IPS-NIHi11 (cell line): ENCODE measurements at regions not wholly inside any gene's neighbourhood (a gene's known extent, or its start where the extent isn't known, plus 50 kb on each side); places are given as distances from the start of the nearest gene placed in this dataset.

ENCODE experiments used
- DNase-seq: peaks from one replicate; pipeline ENCODE4 v3.0.0; 2012; ENCODE audit warnings: mixed read lengths, low spot score

DNA sequence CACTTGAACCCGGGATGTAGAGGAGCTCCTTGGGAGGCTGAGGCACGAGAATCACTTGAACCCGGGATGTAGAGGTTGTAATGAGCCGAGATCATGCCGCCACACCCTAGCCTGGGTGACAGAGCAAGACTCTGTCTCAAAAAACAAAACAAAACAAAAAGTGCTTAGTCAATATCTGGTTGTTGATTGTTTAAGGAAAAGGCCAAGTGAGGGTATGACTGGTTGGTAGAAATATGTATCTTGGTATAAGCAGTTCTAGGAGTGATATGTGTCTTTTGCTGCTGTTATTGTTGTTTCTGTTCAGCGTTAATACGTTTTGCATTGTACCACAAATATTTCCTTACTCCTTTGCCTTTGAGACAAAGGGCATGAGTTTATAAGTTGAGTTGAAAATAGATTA is 210.7 kb upstream of the DMRT1 start:
- DNase-seq, result no peak

DNA sequence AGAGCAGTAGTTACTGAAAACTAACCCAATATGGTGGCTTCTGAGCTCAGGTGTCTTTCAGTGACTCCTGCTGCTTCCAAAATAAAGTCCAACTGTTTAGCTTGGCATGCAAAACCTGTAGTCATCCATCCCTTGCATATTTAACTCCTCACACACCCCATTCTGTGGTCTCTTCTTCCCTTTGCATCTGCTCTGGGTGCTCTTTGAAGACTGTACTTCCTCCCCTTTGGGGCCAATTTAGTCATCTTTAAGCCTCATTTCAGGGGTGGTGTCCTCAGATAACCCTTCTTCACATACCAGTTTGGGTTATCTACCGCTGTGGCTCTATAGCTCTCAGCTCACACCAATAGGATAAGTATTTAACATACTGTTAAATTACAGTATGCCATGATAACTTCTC is 209.9 kb upstream of the DMRT1 start:
- DNase-seq, result no peak

DNA sequence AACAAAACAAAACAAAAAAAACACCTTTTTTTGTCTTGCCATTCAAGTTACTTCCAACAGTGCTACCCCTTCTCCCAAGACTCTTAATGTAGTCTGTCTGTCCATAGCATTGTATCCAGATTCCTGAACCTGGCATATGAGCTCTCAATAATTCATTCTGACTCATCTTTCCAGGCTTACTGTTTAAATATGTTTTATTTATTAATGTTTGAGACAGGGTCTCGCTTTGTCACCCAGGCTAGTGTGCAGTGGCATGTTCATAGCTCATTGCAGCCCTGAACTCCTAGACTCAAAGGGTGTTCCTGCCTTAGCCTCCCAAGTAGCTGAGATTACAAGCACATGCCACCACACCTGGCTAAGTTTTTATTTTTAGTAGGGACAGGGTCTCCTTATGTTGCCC is 208.0 kb upstream of the DMRT1 start:
- no peak for DNase-seq

DNA sequence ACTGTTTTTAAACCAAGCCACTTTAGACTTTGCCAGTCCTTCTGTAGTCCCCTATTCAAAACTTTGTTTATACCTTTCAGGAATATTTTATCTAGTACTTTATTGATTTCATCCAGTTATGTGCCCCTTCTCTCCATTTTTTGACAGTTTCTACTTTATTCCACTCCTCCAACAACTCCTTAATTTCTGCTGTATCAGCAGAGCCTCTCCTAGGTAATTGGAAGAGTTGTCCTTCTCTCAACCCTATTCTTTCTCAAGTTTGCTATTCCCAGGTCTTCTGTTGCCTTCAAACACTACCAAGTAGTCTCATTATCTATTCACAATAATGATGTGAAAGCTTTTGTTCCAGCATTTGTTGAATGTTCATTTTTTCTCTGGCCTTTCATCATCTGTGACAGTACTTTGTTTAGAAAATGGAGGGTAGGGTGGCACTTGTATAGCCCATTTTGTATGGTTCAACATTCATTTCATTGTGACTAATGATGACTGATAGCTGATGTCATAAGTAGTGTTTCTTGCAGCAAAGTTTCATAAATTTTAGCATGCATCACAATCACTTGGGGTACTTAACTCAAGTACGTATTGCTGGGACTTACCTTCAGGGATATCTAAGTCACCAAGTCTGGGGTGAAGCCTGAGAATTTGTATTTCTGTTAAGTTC is 204.4 kb upstream of the DMRT1 start:
- DNase-seq, result no peak

DNA sequence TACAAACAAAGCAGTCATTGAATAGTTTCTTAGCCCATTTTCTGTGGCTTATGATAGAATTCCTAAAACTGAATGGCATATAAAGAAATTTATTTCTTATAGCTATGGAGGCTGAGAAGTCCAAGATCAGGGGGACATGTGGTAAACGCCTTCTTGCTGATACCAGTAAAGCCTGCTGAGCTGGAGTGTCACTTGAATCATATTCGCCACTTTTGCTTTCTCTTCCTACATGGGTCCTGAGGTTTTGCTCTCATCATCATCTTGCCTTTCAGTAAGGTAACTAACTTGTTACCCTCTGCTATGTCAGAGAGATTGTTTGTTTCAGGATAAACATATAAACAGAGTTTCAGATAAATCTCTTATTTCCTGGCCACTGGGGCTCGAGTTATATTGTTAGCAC is 203.3 kb upstream of the DMRT1 start:
- DNase-seq, result no peak

DNA sequence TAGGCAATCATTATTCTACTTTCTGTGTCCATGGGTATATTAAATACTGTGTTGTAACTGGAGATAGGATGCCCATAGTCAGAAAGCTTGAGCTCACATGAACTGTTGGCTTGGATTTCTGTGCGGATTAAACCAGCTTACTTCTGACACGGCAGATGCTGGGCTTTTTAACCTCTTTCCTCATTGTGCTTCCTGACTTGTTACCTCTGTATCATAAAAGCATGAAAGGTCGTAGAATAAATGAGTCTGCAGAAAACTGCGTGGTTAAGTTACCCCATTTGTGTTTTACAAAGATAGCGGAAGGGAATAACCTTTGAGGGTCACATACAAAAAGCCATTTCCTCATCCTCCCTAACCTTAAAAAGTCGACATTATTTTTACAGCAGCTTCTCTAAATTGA is 199.5 kb upstream of the DMRT1 start:
- no peak for DNase-seq

DNA sequence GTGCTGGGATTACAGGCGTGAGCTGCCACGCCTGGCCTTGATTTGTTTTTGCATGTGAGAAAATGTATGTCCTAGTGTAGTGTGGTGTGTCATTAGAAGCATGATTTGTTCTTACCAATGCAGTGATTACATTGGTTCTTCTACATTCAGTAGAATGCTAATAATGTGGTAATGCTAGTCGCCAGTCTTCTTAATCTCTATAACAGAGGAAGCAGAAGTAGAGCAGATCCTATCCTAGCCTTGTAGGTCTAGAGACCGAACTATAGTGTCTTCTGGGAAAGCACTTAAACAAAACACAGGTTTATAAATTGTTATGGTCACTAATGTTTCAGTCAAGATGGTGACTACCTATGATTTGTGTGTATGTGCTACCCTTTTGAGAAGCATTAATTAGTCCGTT is 197.5 kb upstream of the DMRT1 start:
- DNase-seq, result no peak

DNA sequence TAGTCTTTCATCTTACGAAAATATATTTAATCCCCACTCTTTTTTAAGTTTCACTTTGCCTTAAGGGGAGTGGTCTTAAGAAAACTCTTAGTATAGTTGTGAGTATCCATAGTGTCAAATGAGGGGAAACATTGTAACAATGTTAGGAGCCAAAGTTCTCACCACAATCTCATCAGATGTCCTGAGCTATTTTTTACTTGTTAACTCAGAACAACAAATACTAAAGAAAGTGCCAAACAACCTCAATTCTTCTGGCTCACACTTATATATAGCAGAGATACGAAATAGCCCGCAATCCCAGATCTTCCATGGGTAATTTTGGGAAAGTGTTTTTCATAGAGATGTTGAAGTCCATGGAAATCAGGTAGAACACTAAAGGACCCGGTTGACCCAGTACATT is 194.0 kb upstream of the DMRT1 start:
- no peak for DNase-seq

DNA sequence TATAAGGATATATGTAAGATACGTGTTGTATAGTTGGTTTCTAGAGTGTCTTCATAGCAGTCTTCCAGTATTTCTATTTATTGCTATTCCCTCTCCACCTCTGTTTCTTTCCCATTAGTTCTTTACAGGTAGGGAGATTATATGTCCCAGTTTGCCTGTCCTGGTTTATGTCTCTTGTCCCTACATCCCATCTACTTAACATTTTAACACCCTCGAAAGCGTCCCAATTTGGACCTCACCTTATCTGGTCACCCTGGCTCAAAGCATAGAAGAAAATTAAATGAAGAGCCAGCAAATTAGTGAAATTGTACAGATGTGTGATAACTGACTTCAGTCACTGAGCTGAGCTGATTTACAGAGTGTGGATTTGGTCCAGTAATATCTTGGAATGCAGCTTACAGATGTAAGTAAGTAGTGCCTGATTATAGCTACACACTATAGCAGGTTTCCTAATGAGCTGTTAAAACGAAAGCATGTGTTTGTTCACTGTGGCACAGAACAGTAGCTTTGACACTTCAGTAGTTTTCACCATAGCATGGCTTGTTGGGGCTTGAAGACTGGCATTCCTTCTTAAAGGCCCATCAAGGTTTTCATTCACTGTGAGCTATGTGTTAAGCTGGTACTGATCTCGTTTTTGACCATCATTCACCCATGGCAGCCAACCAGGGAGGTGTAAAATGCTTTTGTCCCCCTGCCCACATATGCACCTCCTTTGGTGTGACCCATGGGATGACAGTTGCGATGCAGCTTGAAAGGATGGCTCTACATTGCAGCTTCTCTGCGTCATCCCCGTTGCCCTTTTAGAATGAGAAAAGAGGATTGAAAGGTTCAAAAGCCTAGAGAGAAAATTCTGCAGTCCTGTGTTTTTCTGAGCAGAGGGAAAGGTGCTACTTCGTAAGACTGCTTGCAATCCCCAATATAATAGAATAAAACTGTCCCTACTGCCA is 192.1 kb upstream of the DMRT1 start:
- DNase-seq, result no peak

DNA sequence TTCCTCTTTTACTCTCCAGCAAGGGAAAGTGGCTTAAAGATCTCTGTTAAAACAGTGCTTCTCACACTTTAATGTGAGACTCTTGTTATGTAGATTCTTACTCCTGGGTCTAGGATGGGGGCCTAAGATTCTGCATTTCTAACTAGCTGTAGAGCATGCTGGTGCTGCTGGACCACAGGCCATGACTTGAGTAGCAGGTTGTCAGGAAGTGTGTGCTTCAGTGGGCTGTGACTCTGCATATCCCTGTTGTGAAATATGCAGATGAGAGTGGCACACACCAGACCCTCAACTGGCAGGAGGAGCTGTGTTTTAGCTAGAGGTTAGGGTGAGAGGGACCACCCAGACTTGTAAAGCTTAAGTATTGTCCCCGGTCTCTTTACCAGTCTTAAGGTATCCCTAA is 191.1 kb upstream of the DMRT1 start:
- DNase-seq, result peak; percentile 35

DNA sequence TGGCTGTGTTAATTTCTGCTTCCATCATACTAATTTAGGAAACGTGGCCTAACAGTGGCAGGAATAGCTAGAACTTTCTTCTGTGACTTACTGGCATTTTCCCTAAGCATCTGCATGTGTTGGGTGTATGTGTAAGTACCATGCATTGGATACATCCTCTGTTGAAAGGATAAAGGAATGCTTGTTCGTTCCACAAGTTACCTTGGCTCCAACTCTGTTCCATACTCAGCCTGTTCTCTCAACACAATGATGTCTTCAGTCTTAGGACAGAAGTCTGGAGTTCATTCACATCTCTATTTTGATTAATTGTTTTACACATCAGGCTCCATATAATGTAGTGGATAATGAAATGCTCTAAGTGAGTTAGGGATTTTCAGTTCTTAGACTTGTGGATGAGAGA is 190.1 kb upstream of the DMRT1 start:
- DNase-seq, result no peak

DNA sequence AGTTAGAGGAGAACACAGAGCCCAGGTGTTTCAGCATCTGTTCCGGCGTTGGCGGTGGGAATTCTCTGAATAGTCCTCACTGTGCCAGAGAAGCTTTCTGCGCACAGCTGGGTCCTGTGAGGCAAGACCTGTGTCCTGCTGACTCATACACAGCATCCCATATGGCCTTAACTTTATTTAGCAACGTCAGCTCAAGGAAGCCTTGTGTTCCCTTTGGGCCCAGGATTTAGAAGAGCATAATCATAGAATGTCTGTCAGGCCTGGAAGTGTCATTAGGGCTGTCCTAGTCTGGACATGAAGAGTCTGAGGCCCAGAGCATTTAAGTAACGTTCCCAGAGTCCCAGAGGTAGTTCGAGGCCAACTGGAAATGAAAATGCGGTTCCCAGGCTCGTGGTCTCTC is 188.6 kb upstream of the DMRT1 start:
- DNase-seq, result no peak

DNA sequence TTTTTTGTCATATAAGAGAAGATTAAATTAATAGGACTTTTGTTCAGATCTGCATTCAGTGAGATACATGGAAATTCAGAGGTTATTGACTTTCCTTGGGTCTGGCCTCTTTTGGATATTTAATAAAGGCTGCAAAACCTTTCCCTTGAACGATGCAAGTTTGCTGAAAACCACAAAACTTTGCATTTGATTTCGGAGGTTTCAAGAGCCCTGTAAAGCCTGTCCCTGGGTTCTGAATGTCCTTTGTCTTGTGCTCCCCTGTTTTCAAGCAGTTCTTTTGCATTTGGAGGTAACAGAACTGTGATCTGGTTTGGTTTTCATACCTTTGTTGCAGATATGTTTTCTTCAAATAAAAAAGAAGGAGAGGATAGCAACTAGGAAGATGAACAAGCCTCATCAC is 188.1 kb upstream of the DMRT1 start:
- no peak for DNase-seq

DNA sequence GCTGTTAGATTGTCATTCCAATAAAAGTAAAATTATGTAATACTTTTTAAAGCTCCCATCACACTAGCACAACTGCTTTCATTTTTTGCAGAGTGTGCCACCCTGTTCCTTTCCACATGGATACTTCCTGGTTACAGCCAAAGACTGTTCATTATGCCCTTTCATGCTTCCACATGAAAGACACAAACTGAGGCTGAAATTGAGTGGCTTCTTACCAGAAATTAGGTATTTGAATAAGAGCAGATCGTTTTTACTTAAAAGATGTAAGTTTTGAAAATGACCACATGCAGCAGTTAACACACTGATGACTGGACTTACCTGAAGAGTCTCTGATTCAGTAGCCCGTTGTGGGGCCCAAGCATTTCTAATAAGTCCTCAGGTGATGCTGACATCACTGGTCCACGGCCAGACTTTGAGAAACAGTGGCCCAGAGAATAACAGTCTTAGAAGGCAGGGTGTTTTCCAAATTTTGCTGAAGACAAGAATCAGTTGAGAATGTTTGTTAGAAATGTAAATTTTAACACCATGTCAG is 187.6 kb upstream of the DMRT1 start:
- DNase-seq, result no peak

DNA sequence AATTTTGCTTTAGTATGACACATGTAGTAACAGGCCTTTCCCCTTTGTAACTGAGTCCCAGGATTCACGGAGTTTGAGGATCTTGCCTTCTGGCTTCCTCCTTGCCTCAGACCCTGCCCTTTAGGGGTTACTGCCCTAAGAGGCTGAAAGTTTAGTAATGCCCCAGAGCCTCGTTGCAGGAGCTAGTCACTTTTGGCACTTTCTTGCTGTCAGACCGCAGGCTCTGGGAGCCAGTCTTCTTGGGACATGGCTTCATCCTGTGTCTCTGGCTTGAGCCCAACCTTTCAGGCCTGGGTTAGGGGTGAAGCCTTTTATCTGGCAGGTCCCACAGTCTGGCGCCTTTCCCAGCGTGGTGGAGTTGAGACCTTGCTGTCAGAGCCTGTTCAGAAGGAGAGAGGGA is 185.6 kb upstream of the DMRT1 start:
- no peak for DNase-seq

DNA sequence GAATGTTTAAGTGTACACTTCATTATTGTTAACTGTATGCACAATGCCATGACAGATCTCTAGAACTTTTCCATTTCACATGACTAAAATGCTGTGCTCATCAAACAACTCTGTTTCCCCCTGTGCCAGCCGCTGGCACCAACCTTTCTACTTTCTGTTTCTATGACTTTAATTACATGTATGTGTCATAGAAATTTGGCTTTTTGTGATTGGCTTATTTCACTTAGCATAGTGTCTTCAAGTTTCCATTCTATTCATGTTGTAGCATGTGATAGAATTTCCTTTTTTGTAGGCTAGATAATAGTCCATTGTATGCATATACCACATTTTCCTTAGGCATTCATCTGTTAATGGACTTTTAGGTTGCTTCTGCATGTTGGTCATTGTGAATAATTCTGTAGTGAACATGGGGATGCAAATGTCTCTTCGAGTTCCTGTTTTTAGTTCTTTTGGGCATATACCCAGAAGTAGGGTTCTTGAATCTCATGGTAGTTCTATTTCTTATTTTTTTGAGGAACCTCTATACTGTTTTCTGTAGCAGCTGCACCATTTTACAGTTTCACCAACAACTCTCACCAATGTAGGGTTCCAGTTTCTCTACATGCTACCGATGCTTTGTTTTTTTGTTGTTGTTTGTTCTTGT is 184.4 kb upstream of the DMRT1 start:
- no peak for DNase-seq

DNA sequence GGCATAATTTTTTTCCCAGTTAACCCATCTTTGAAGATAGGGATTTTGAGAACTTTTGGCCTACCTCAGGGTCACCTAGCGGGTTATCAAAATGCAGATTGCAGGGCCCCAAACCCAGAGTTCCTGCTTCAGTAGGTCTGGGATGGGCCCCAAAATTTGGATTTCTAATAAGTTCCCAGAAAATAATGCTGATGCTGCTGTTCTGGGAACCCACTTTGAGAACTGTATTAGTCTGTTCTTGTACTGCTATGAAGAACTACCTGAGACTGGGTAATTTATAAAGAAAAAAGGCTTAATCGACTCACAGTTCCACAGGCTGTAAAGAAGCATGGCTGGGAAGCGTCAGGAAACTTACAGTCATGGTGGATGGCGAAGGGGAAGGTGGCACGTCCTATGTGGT is 182.2 kb upstream of the DMRT1 start:
- no peak for DNase-seq

DNA sequence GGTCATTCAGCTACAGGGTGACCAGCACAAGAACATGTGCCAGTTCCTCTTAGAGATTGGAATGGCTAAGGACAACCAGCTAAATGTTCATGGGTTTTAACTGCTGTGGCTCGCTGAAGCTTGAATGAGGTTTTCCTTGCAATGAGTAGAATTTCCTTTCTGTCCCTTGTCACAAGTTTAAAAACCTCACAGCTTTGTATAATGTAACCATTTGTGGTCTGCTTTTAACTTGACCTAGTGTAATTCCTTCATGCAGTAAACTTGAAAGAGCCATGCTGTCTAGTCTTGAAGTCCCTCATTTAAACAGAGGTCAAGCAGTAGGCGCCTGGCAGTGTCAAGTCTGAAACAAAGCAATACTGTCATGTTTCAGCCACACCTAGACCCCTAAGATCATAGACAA is 181.3 kb upstream of the DMRT1 start:
- DNase-seq, result no peak

DNA sequence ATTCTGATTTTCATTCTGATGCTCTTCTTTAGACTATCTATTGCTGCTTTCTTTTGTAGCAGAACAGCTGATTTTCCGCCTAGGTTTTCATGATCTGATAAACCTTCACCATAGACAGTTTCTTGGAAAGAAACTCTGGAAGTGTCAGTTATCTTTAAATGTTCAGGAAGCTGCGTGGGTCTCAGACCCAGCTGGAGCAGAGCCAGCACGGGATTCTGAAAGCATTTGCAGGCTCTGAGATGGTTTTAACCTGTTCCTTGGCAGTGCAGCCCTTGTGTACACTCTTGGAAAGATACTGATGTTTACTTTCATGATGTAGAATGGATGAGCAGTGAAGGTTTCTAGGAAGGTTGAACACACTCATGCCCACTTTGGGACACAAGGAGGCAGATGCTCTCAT is 178.0 kb upstream of the DMRT1 start:
- DNase-seq, result no peak

DNA sequence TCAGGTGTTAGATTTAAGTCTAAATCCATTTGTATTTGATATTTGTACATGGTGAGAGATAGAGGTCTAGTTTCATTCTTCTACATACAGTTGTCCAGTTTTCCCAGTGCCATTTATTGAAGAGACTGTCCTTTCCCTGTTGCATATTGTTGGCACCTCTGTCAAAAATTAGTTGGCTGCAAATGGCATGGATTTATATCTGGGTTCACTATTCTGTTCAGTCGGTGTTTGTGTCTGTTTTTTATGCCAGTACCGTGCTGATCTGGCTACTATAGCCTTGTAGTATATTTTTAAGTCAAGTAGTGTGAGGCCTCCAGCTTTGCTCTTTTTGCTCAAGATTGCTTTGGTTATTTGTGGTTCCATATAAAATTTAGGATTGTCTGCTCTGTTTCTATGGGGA is 176.2 kb upstream of the DMRT1 start:
- DNase-seq, result no peak

DNA sequence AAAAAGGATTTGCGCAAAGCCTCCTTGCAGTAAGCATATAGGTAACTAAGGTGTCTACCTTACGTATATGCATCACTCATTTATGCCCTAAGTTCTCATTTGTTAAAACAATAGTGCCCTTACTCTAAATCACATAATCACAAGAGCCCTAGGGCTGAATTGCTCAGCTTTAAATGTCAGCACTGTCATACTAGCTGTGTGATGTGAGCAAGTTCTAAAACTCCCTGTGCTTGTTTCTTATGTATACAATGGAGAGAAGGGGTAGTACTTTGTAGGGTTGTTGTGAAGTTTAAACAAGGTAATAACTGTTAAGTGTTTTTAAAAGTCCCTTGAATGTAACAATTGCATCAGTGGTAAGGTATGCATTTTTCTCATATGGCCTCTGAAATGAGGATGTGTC is 169.5 kb upstream of the DMRT1 start:
- no peak for DNase-seq

DNA sequence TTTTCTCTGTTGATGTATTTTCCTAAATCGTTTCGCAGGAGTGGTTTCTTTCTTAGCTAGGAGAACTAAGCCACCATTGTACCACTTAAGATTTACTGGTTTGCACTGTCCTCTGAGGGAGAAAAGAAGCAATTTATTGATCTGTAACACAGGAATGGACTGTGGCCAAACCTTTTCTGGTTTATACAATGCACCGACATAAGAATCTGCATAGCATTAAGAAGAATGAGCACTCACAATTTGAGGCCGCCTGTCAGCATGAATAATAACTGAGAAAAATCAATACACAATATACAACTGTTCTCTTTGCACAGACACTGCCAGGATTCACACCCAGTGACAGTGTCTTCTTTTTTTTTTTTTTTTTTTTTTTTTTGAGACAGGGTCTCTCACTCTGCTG is 168.6 kb upstream of the DMRT1 start:
- no peak for DNase-seq
